Suprapubic skin (tissue), 4 donors: ENCODE measurements at regions not wholly inside any gene's neighbourhood (a gene's known extent, or its start where the extent isn't known, plus 50 kb on each side); places are given as distances from the start of the nearest gene placed in this dataset.
"Not testable (repeated sequence)": the region's sequence is repeated elsewhere in the genome, so short reads cannot be mapped to it uniquely, and the experiment has no call there.

Experiments used
- DNase-seq, 2 donors: peaks; one replicate each; pipeline ENCODE4 v3.0.0-alpha.2; 2019; ENCODE audit warnings: low spot score in 2 of 2
- H3K27ac ChIP-seq: fragments of 200-600 bp; sonication (generic); one replicate; pipeline ENCODE4 v1.5.1; 2019
- H3K27me3 ChIP-seq: fragments of 200-600 bp; sonication (generic); one replicate; pipeline ENCODE4 v1.5.1; 2019
- H3K36me3 ChIP-seq: fragments of 200-600 bp; sonication (generic); one replicate; pipeline ENCODE4 v1.5.1; 2019
- H3K4me1 ChIP-seq: fragments of 200-600 bp; sonication (generic); one replicate; pipeline ENCODE4 v1.5.1; 2019
- H3K4me3 ChIP-seq: fragments of 200-600 bp; sonication (generic); one replicate; pipeline ENCODE4 v1.5.1; 2019; ENCODE audit warnings: mild to moderate bottlenecking
- H3K9me3 ChIP-seq: fragments of 200-600 bp; sonication (generic); one replicate; pipeline ENCODE4 v1.5.1; 2019
- CTCF ChIP-seq, 2 donors: fragments of 200-600 bp in 1 of 2; fragments of 450-650 bp in 1 of 2; sonication (generic) in 1 of 2; IDR thresholded peaks; one replicate each; pipeline ENCODE4 v1.5.1; 2016 to 2019; ENCODE audit warnings: antibody characterized with exemption in 2 of 2, mild to moderate bottlenecking in 1 of 2, moderate library complexity in 1 of 2
- EP300 ChIP-seq: sonication (generic); formaldehyde crosslinking; IDR thresholded peaks from one replicate; pipeline ENCODE4 v1.6.1; 2017; ENCODE audit warnings: antibody characterized with exemption
- POLR2A ChIP-seq, 2 donors: fragments of 450-650 bp; IDR thresholded peaks; one replicate each; pipeline ENCODE4 v1.6.1; 2017; ENCODE audit warnings: antibody characterized with exemption in 2 of 2, mild to moderate bottlenecking in 2 of 2, moderate library complexity in 2 of 2
- POLR2AphosphoS5 ChIP-seq, 3 donors: sonication (generic); formaldehyde crosslinking; IDR thresholded peaks; one replicate each; pipeline ENCODE4 v1.6.1; 2017; ENCODE audit warnings: antibody characterized with exemption in 3 of 3
- WGBS: methylation state at CpG from one replicate; pipeline ENCODE4 v1.1.5; 2018; 5-methylcytosine and 5-hydroxymethylcytosine counted together

- no peaks in the 10 kb centered on the region for H3K36me3 ChIP-seq
- H3K27ac ChIP-seq: no peak overlapping the region
- WGBS: 82% methylated on average over 8 of the region's 9 CpGs
- H3K4me3 ChIP-seq: no peak overlapping the region
- TF ChIP-seq CTCF (IDR thresholded peaks at IDR 0.05): no peak
- no peak for TF ChIP-seq POLR2A (IDR thresholded peaks at IDR 0.05)
- TF ChIP-seq POLR2AphosphoS5 (IDR thresholded peaks at IDR 0.05): no peak
- no peak for TF ChIP-seq EP300
- no peaks in the 10 kb centered on the region for H3K9me3 ChIP-seq
- H3K4me1 ChIP-seq: peaks cover 2% of the 10 kb centered on the region
- no peaks in the 10 kb centered on the region for H3K27me3 ChIP-seq
- DNase-seq: no peak
Measured at GRCh38 chr2:8332646-8333045, 349.2 kb upstream of the ID2 start.

GRCh38 chr2:8333177-8333831 lies 348.6 kb upstream of the ID2 start:
- no peak for DNase-seq
- Histone ChIP-seq H3K27ac (no peak overlapping the region), H3K36me3 (no peaks in the 10 kb centered on the region), H3K27me3 (no peaks in the 10 kb centered on the region), H3K4me1 (peaks cover 2% of the 10 kb centered on the region), H3K4me3 (no peak overlapping the region), H3K9me3 (no peaks in the 10 kb centered on the region)
- 87% methylated on average over 13 of the region's 13 CpGs for WGBS
- TF ChIP-seq EP300 (no peak), CTCF (IDR thresholded peaks at IDR 0.05) (no peak), POLR2AphosphoS5 (IDR thresholded peaks at IDR 0.05) (no peak), POLR2A (IDR thresholded peaks at IDR 0.05) (no peak)

- WGBS: 85% methylated on average over 5 of the region's 5 CpGs
- not testable (repeated sequence) for H3K27me3 ChIP-seq, H3K4me3 ChIP-seq, H3K27ac ChIP-seq, H3K9me3 ChIP-seq, H3K36me3 ChIP-seq, H3K4me1 ChIP-seq, DNase-seq
Measured at GRCh38 chr2:8333832-8334187, 348.0 kb upstream of the ID2 start.

GRCh38 chr2:8334866-8335325 lies 347.0 kb upstream of the ID2 start:
- H3K27ac ChIP-seq: no peak overlapping the region
- no peaks in the 10 kb centered on the region for H3K27me3 ChIP-seq
- DNase-seq: no peak
- no peaks in the 10 kb centered on the region for H3K36me3 ChIP-seq
- H3K4me3 ChIP-seq: no peak overlapping the region
- peaks cover 1% of the 10 kb centered on the region for H3K4me1 ChIP-seq
- no peaks in the 10 kb centered on the region for H3K9me3 ChIP-seq
- TF ChIP-seq POLR2A (IDR thresholded peaks at IDR 0.05): no peak
- no peak for TF ChIP-seq CTCF (IDR thresholded peaks at IDR 0.05)
- TF ChIP-seq POLR2AphosphoS5 (IDR thresholded peaks at IDR 0.05): no peak
- TF ChIP-seq EP300: no peak
- WGBS: 73% methylated on average over 12 of the region's 12 CpGs

GRCh38 chr2:8335801-8336200 lies 346.1 kb upstream of the ID2 start:
- WGBS: 90% methylated on average over 8 of the region's 8 CpGs
- Histone ChIP-seq H3K4me1 (no peaks in the 10 kb centered on the region), H3K27me3 (no peaks in the 10 kb centered on the region), H3K9me3 (no peaks in the 10 kb centered on the region), H3K27ac (no peak overlapping the region), H3K36me3 (no peaks in the 10 kb centered on the region), H3K4me3 (no peak overlapping the region)
- DNase-seq: no peak
- TF ChIP-seq CTCF (IDR thresholded peaks at IDR 0.05) (no peak), POLR2AphosphoS5 (IDR thresholded peaks at IDR 0.05) (no peak), EP300 (no peak), POLR2A (IDR thresholded peaks at IDR 0.05) (no peak)

- TF ChIP-seq EP300 (no peak), POLR2A (IDR thresholded peaks at IDR 0.05) (no peak), CTCF (IDR thresholded peaks at IDR 0.05) (no peak), POLR2AphosphoS5 (IDR thresholded peaks at IDR 0.05) (no peak)
- 87% methylated on average over 4 of the region's 4 CpGs for WGBS
- DNase-seq: no peak
Measured at GRCh38 chr2:8337321-8337720, 344.5 kb upstream of the ID2 start.

More at GRCh38 chr2:8337321-8337720, 344.5 kb upstream of the ID2 start:
- H3K9me3 ChIP-seq: no peaks in the 10 kb centered on the region
- H3K27me3 ChIP-seq: no peaks in the 10 kb centered on the region
- no peak overlapping the region for H3K4me3 ChIP-seq
- H3K27ac ChIP-seq: no peak overlapping the region
- H3K36me3 ChIP-seq: no peaks in the 10 kb centered on the region
- H3K4me1 ChIP-seq: no peaks in the 10 kb centered on the region
